Common myeloid progenitor, CD34-positive (primary cell): ENCODE measurements at regions not wholly inside any gene's neighbourhood (a gene's known extent, or its start where the extent isn't known, plus 50 kb on each side); places are given as distances from the start of the nearest gene placed in this dataset.

ENCODE experiments used
- CTCF ChIA-PET: fragments of 350-600 bp; sonication (Branson Sonifier 250); formaldehyde crosslinking; loops from one replicate; lab custom pipeline; 2021; ENCODE audit warnings: antibody characterized with exemption; lab: Charles Lee
- POLR2A ChIA-PET: fragments of 350-600 bp; sonication (Branson Sonifier 250); formaldehyde crosslinking; loops from one replicate; lab custom pipeline; 2021; ENCODE audit warnings: antibody characterized with exemption; lab: Charles Lee
- DNase-seq, 3 donors: peaks; one replicate each; pipeline versions ENCODE4 v3.0.0 to v3.0.0-alpha.2; 2013
- H3K27ac ChIP-seq, 2 experiments: 1 replicate in 1 of 2; 2 replicates in 1 of 2; pipeline ENCODE4 v1.7.0; 2013; ENCODE audit warnings: inconsistent platforms in 2 of 2, low read length in 2 of 2, mild to moderate bottlenecking in 2 of 2, low read depth in 1 of 2, moderate library complexity in 1 of 2; ENCODE audit not compliant: severe bottlenecking in 2 of 2, insufficient read depth in 1 of 2, poor library complexity in 1 of 2
- H3K27me3 ChIP-seq, 5 experiments: replicated peaks in 2 of 5; 1 replicate in 3 of 5; 2 replicates in 2 of 5; pipeline versions ENCODE4 v1.6.1 to v1.7.0; 2013; ENCODE audit warnings: low read length in 4 of 5, mild to moderate bottlenecking in 2 of 5, moderate library complexity in 2 of 5, inconsistent platforms in 1 of 5; ENCODE audit not compliant: insufficient read depth in 5 of 5, control insufficient read depth in 4 of 5
- H3K36me3 ChIP-seq, 4 experiments: 1 replicate in 2 of 4; 2 replicates in 2 of 4; pipeline versions ENCODE4 v1.6.1 to v1.7.0; 2013; ENCODE audit warnings: low read length in 3 of 4, control low read depth in 1 of 4, mild to moderate bottlenecking in 1 of 4; ENCODE audit not compliant: control insufficient read depth in 4 of 4, insufficient read depth in 4 of 4
- H3K4me1 ChIP-seq, 4 experiments: 1 replicate in 3 of 4; 2 replicates in 1 of 4; pipeline versions ENCODE4 v1.6.1 to v1.7.1; 2013; ENCODE audit warnings: low read length in 3 of 4, mild to moderate bottlenecking in 3 of 4, control low read depth in 1 of 4, inconsistent platforms in 1 of 4, moderate library complexity in 1 of 4; ENCODE audit not compliant: control insufficient read depth in 4 of 4, insufficient read depth in 4 of 4; ENCODE audit errors: control extremely low read depth in 1 of 4
- H3K4me3 ChIP-seq, 7 experiments: 1 replicate in 4 of 7; 2 replicates in 3 of 7; pipeline versions ENCODE4 v1.5.1 to v1.7.0; 2013; ENCODE audit warnings: mild to moderate bottlenecking in 7 of 7, low read length in 6 of 7, moderate library complexity in 6 of 7, inconsistent platforms in 2 of 7, low read depth in 2 of 7, control low read depth in 1 of 7; ENCODE audit not compliant: insufficient read depth in 4 of 7, control insufficient read depth in 1 of 7; ENCODE audit errors: extremely low read depth in 1 of 7
- H3K9me3 ChIP-seq, 5 experiments: 1 replicate in 4 of 5; 2 replicates in 1 of 5; pipeline versions ENCODE4 v1.6.1 to v1.7.1; 2013; ENCODE audit warnings: low read length in 4 of 5, mild to moderate bottlenecking in 2 of 5, inconsistent platforms in 1 of 5, low read depth in 1 of 5, moderate library complexity in 1 of 5; ENCODE audit not compliant: control insufficient read depth in 4 of 5, insufficient read depth in 2 of 5; ENCODE audit errors: control extremely low read depth in 1 of 5
- WGBS: methylation state at CpG from one replicate; pipeline ENCODE4 v1.1.5; 2013; ENCODE audit not compliant: insufficient coverage; 5-methylcytosine and 5-hydroxymethylcytosine counted together

- H3K27ac ChIP-seq = no peak overlapping the region
- H3K4me3 ChIP-seq = no peak overlapping the region
- H3K4me1 ChIP-seq = no peaks in the 10 kb centered on the region
- POLR2A ChIA-PET = no interaction called here
- no peaks in the 10 kb centered on the region for H3K27me3 ChIP-seq
- CTCF ChIA-PET = interaction anchor here (1.3 to 1.4 kb wide), 3 partner anchors 8 to 15 kb away, joined by 3 to 4 read pairs (median 3); no protein-coding TSS in a partner anchor
- no peak for DNase-seq
- peaks cover 1 to 18% (median 9%) of the 10 kb centered on the region in 5 experiments for H3K9me3 ChIP-seq
- WGBS = 96% methylated on average over 9 of the region's 10 CpGs
- H3K36me3 ChIP-seq = no peaks in the 10 kb centered on the region
Observed at GRCh38 chr10:47158116-47159071, 141.6 kb upstream of the GDF10 start.

GRCh38 chr10:47159361-47160260 lies 140.4 kb upstream of the GDF10 start:
- no peak overlapping the region for H3K4me3 ChIP-seq
- no peaks in the 10 kb centered on the region for H3K36me3 ChIP-seq
- no peak overlapping the region for H3K27ac ChIP-seq
- ChIA-PET POLR2A (no interaction called here), CTCF (interaction anchor here (1.4 kb wide), 1 partner anchor 16 kb away, joined by 3 read pairs; no protein-coding TSS in a partner anchor)
- peaks cover 0 to under 1% (median 0%) of the 10 kb centered on the region in 4 experiments for H3K4me1 ChIP-seq
- no peak for DNase-seq
- WGBS = 95% methylated on average over 6 of the region's 7 CpGs
- no peaks in the 10 kb centered on the region for H3K27me3 ChIP-seq
- peaks cover 1 to 14% (median 8%) of the 10 kb centered on the region in 5 experiments for H3K9me3 ChIP-seq

GRCh38 chr10:47160261-47160908 lies 139.6 kb upstream of the GDF10 start:
- over 99% methylated on average over 7 of the region's 9 CpGs for WGBS
- CTCF ChIA-PET = interaction anchor here (1.4 kb wide), 1 partner anchor 17 kb away, joined by 3 read pairs; no protein-coding TSS in a partner anchor
- H3K27ac ChIP-seq = no peak overlapping the region
- DNase-seq = no peak
- no peak overlapping the region for H3K4me3 ChIP-seq
- POLR2A ChIA-PET = no interaction called here
- no peaks in the 10 kb centered on the region for H3K36me3 ChIP-seq
- H3K4me1 ChIP-seq = peaks cover 0 to 8% (median 4%) of the 10 kb centered on the region in 4 experiments
- H3K27me3 ChIP-seq = no peaks in the 10 kb centered on the region
- H3K9me3 ChIP-seq = peaks cover 0 to 7% (median 1%) of the 10 kb centered on the region in 5 experiments

GRCh38 chr10:47160967-47161366 lies 139.0 kb upstream of the GDF10 start:
- ChIA-PET CTCF (no interaction called here), POLR2A (no interaction called here)
- Histone ChIP-seq H3K9me3 (peaks cover 0 to 4% (median 0%) of the 10 kb centered on the region in 5 experiments), H3K36me3 (no peaks in the 10 kb centered on the region), H3K4me1 (peaks cover 0 to 14% (median 10%) of the 10 kb centered on the region in 4 experiments), H3K27me3 (no peaks in the 10 kb centered on the region), H3K27ac (no peak overlapping the region), H3K4me3 (no peak overlapping the region)
- 94% methylated on average over 2 of the region's 4 CpGs for WGBS
- DNase-seq = peak in 1 of 3 donors; percentile 9

- no peak for DNase-seq
- Histone ChIP-seq H3K4me3 (no peak overlapping the region), H3K9me3 (peaks cover 0 to 3% (median 0%) of the 10 kb centered on the region in 5 experiments), H3K4me1 (peaks cover 0 to 19% (median 14%) of the 10 kb centered on the region in 4 experiments), H3K36me3 (no peaks in the 10 kb centered on the region), H3K27ac (no peak overlapping the region), H3K27me3 (no peaks in the 10 kb centered on the region)
- 97% methylated on average over 4 of the region's 4 CpGs for WGBS
- POLR2A ChIA-PET = no interaction called here
- CTCF ChIA-PET = no interaction called here
Observed at GRCh38 chr10:47161465-47161864, 138.5 kb upstream of the GDF10 start.

GRCh38 chr10:47164126-47164799 lies 135.7 kb upstream of the GDF10 start:
- CTCF ChIA-PET = interaction anchor here (2.2 kb wide), 1 partner anchor 14 kb away, joined by 5 read pairs; no protein-coding TSS in a partner anchor
- POLR2A ChIA-PET = no interaction called here
- WGBS = 96% methylated on average over 8 of the region's 9 CpGs
- no peak for DNase-seq
- Histone ChIP-seq H3K27ac (no peak overlapping the region), H3K27me3 (no peaks in the 10 kb centered on the region), H3K9me3 (no peaks in the 10 kb centered on the region), H3K4me1 (peaks cover 0 to 19% (median 17%) of the 10 kb centered on the region in 4 experiments), H3K36me3 (no peaks in the 10 kb centered on the region), H3K4me3 (no peak overlapping the region)
